Endothelial cell (in vitro differentiated cells): ENCODE measurements at regions not wholly inside any gene's neighbourhood (a gene's known extent, or its start where the extent isn't known, plus 50 kb on each side); places are given as distances from the start of the nearest gene placed in this dataset.
"Not testable (repeated sequence)": the region's sequence is repeated elsewhere in the genome, so short reads cannot be mapped to it uniquely, and the experiment has no call there.

Experiments
- DNase-seq: peaks from one replicate; pipeline ENCODE4 v3.0.0; 2021; ENCODE audit warnings: low spot score
- H3K27ac Mint-ChIP-seq: one replicate; pipeline ENCODE4 v1.8.0; 2021; ENCODE audit warnings: mixed read lengths, inconsistent platforms; ENCODE audit not compliant: unreplicated experiment
- H3K27me3 Mint-ChIP-seq: one replicate; pipeline ENCODE4 v1.8.0; 2021; ENCODE audit warnings: mild to moderate bottlenecking, moderate library complexity, mixed read lengths, inconsistent platforms; ENCODE audit not compliant: unreplicated experiment
- H3K36me3 Mint-ChIP-seq: one replicate; pipeline ENCODE4 v1.8.0; 2021; ENCODE audit warnings: mild to moderate bottlenecking, low read depth, mixed read lengths, inconsistent platforms; ENCODE audit not compliant: unreplicated experiment
- H3K4me1 Mint-ChIP-seq: one replicate; pipeline ENCODE4 v1.8.0; 2021; ENCODE audit warnings: mild to moderate bottlenecking, mixed read lengths, inconsistent platforms; ENCODE audit not compliant: unreplicated experiment
- H3K4me3 Mint-ChIP-seq: one replicate; pipeline ENCODE4 v1.8.0; 2021; ENCODE audit warnings: mild to moderate bottlenecking, mixed read lengths, inconsistent platforms; ENCODE audit not compliant: unreplicated experiment
- H3K9me3 Mint-ChIP-seq: one replicate; pipeline ENCODE4 v1.8.0; 2021; ENCODE audit warnings: mixed read lengths, inconsistent platforms; ENCODE audit not compliant: unreplicated experiment
- TF ChIP-seq, protein P1 (sequence below): fragments of 200-600 bp; sonication (generic); IDR thresholded peaks from one replicate; pipeline ENCODE4 v1.5.0; 2021; ENCODE audit warnings: antibody characterized with exemption; ENCODE audit not compliant: unreplicated experiment

DNA sequence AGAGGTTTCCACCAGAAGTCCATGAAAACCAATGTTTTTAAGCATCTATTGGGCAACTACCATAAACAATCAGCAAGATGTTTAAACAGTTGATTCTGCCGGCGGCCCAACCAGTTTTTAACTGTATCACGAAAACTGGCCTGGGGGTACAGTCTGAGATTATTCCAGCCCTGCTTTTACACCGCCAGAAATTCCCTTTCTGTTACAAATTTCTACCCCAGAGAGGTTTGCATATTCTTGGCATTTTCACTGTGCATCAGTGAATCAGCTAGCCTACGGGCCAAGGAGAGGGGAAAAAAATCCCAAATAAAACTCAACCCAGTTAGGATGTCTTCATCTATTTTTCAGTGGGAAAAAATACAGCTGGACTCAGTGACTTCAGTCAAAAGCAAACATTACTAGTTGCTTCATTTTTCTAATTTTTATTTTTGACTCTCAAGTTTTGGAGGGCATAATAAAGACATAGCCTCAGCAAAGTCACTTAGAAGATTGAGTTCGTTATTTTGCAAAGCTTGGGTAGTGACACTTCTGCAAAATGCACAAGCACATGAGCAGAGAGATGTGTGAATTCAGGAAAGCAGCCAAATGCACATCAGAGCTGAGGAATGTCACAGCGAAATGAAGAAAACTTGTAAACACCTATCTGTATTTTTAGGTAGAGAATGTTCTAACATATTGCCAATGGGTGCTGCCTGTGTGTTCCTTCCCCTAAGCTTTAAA lies 167.8 kb upstream of the GK2 start:
- no peak for DNase-seq
- H3K27ac Mint-ChIP-seq = no peak overlapping the region
- TF ChIP-seq, protein P1, sequence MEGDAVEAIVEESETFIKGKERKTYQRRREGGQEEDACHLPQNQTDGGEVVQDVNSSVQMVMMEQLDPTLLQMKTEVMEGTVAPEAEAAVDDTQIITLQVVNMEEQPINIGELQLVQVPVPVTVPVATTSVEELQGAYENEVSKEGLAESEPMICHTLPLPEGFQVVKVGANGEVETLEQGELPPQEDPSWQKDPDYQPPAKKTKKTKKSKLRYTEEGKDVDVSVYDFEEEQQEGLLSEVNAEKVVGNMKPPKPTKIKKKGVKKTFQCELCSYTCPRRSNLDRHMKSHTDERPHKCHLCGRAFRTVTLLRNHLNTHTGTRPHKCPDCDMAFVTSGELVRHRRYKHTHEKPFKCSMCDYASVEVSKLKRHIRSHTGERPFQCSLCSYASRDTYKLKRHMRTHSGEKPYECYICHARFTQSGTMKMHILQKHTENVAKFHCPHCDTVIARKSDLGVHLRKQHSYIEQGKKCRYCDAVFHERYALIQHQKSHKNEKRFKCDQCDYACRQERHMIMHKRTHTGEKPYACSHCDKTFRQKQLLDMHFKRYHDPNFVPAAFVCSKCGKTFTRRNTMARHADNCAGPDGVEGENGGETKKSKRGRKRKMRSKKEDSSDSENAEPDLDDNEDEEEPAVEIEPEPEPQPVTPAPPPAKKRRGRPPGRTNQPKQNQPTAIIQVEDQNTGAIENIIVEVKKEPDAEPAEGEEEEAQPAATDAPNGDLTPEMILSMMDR = no peak

DNA sequence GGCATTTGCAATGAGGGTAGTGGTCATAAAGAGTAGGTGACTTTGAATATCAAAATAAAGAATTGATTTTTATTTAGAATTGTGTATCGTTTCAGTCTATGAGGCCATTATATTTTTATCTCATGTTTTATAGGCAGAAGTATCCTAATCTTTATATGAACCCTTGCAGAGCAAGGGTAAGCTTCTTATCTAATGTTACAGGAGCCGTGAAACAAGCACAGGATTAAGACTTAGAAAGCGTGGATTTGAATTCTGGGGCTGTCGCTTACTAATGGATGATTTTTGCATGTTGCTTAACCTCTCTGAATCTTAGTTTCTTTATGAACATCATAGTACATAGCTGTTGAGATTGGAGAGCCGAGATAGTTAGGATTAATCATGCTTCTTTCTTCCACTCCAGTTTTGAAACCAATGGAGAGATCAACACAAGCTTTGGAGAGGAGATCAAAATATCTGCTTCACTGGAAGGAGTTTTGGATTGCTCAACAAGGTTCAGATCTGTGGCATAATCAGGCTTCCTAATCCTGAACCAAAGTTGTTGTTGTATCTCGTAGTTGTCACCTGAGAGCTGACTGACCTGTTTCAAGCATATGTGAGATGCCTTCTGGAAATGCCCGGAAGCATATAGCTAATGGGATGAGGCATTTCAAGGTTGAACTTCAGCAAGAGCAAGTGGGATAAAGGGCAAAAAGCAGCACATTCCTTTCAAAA lies 166.9 kb upstream of the GK2 start:
- no peaks in the 10 kb centered on the region for H3K9me3 Mint-ChIP-seq
- H3K27ac Mint-ChIP-seq = no peak overlapping the region
- H3K36me3 Mint-ChIP-seq = no peaks in the 10 kb centered on the region
- no peaks in the 10 kb centered on the region for H3K4me1 Mint-ChIP-seq
- no peak overlapping the region for H3K4me3 Mint-ChIP-seq
- TF ChIP-seq, protein P1 = no peak
- peaks cover 2% of the 10 kb centered on the region for H3K27me3 Mint-ChIP-seq
- no peak for DNase-seq

More for the DNA sequence above, 167.8 kb upstream of the GK2 start:
- Mint-ChIP-seq H3K36me3 (no peaks in the 10 kb centered on the region), H3K4me1 (no peaks in the 10 kb centered on the region), H3K27me3 (peaks cover 2% of the 10 kb centered on the region), H3K4me3 (no peak overlapping the region), H3K9me3 (no peaks in the 10 kb centered on the region)

DNA sequence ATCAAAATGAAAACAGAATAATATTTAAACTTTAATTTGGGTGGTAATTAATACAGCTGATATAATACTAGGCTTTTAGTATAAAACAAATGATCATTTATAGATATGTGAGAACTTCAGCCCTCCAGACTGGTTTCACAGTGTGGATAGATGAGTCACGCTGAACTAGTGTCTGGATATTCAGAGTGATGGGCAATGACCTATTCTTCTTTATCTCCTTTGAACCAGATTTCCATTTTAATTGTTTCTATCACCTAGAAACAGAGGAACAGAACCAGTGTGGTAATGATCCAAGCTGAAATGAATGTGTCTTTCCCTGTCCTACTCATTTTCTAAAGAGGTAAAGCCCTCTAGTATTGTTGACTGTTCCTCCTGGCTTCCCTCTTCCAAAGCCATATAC lies 155.2 kb upstream of the GK2 start:
- Mint-ChIP-seq H3K36me3 (no peaks in the 10 kb centered on the region), H3K4me1 (no peaks in the 10 kb centered on the region), H3K4me3 (no peak overlapping the region), H3K27me3 (no peaks in the 10 kb centered on the region), H3K9me3 (no peaks in the 10 kb centered on the region), H3K27ac (no peak overlapping the region)
- TF ChIP-seq, protein P1 = no peak
- no peak for DNase-seq

DNA sequence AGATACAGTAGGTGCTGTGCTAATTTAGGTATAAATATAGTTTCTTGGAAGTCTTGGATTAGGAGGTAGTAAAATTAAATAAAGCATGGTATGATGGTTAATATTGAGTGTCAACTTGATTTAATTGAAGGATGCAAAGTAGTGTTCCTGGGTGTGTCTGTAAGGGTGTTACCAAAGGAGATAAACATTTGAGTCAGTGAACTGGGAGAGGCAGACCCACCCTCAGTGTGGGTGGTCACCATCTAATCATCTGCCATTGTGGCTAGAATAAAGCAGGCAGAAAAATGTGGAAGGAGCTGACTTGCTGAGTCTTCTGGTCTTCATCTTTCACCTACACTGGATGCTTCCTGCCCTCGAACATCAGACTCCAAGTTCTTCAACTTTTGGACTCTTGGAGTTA lies 153.7 kb upstream of the GK2 start:
- TF ChIP-seq, protein P1 = no peak
- no peak for DNase-seq
- no peak overlapping the region for H3K27ac Mint-ChIP-seq
- H3K36me3 Mint-ChIP-seq = no peaks in the 10 kb centered on the region
- H3K4me3 Mint-ChIP-seq = no peak overlapping the region
- H3K9me3 Mint-ChIP-seq = no peaks in the 10 kb centered on the region
- H3K27me3 Mint-ChIP-seq = no peaks in the 10 kb centered on the region
- H3K4me1 Mint-ChIP-seq = no peaks in the 10 kb centered on the region

DNA sequence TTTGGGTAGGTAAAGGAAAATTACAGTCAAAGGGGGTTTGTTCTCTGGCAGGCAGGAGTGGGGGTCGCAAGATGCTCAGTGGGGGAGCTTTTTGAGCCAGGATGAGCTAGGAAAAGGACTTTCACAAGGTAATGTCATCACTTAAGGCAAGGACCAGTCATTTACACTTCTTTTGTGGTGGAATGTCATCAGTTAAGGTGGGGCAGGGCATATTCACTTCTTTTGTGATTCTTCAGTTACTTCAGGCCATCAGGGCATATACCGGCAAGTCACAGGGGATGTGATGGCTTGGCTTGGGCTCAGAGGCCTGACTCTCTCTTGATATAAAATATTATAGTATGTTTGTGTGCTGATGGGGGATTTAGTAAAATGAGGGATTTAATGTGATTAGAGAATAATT lies 151.4 kb upstream of the GK2 start:
- H3K4me3 Mint-ChIP-seq, H3K27me3 Mint-ChIP-seq, H3K27ac Mint-ChIP-seq, H3K9me3 Mint-ChIP-seq, H3K4me1 Mint-ChIP-seq, H3K36me3 Mint-ChIP-seq, DNase-seq: not testable (repeated sequence)
